8988T (cell line): ENCODE measurements at regions not wholly inside any gene's neighbourhood (a gene's known extent, or its start where the extent isn't known, plus 50 kb on each side); places are given as distances from the start of the nearest gene placed in this dataset.
A peak's percentile ranks its signal among the peaks of the same experiment; 100 is the strongest.

Experiments
- DNase-seq: peaks from one replicate; pipeline ENCODE4 v3.0.0; 2011

DNA sequence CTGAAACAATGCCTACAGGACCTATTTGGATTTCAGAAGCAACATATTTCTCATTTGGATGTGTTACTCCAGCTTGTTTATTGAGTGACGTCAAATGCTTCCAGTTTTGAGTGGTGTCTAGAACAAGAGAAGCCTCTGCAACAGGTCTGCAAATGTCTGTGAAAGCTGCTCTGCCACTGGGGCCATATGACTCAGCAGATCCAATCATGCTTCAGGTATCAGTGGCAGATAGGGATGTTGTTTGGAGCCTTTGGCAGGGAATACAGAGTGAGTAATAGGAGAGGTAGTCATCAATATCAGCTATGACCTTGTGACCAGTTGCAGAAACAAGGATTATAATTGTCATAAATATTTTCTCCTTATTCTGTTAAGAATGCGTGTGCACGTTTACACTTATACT, 141.1 kb upstream of the ZXDA start:
- no peak for DNase-seq

DNA sequence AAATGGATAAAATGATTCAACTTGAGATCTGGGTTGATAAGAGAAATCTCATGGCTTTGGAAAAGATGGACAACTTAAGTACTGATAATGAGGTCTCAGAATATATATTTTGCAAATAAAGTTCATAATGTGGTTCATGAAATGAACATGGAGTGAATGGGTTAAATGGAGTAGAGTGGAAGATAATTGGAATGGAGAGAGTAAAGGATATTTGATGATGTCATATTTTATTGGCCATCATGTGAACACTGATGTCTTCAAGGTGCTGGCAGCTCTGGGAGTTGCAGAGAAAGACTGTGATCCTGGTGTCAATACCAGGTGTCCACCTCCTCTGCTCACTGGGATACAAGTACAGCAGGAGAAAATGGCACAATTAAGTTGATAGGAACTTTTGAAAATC, 133.9 kb upstream of the ZXDA start:
- no peak for DNase-seq

DNA sequence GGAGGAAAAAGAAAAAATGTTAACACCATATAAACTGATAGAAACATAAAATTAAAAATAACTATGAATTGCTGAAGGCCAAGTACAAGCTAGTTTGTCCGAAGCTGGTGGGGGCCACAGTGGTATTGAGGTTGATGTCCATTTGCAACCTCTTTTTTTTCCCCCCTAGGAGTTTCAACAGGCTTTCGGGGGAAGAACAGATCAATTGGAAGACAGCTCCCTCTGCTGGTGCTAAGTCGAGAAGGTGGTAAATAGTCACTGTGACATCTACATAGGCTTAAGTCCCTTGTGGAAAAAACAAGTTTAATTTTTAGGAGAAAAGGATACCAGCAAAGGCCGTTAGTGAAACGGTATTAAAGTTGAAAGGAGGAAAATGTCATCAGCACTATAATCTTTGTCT, 115.7 kb upstream of the ZXDA start:
- DNase-seq = peak; percentile 8

DNA sequence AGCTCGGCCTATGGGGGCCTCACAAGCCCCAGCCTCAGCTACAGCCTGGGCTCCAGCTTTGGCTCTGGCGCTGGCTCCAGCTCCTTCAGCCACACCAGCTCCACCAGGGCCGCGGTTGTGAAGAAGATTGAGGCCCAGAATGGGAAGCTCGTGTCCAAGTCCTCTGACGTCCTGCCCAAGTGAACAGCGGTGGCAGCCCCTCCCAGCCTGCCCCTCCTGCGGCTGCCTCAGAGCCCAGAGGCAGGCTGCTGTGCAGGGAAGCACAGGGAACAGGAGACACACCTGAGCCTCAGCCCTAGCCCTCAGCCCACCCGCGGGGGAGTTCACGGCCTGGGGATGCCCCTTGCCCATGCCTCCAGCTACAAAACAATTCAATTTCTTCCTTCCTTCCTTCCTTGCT, 75.7 kb upstream of the ZXDA start:
- no peak for DNase-seq

GRCh38 chrX:57984620-57985019, 74.4 kb upstream of the ZXDA start:
- DNase-seq = no peak

DNA sequence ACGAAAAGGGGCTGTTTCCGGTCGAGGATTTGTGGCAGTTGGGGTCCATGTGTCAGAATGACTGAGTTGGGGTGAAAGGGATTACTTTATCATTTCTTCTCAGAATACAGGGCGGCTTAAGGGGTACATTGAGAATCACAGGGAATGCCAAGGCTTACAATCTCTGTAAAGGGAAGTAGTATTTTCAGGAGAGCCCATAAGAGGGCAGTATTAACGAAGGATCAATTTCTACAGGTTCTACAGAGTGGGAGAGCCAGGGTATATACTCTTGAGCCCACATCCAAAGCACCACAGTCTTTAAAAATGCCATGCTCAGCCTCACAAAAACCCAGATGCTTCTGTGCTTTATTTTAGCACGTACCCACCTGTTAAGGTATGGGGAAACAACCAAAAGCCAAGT, 67.7 kb upstream of the ZXDA start:
- no peak for DNase-seq

- DNase-seq = no peak
These were observed 54.7 kb upstream of the ZXDA start for GRCh38 chrX:57964975-57965374.
